ENCODE measurements at regions not wholly inside any gene's neighbourhood (a gene's known extent, or its start where the extent isn't known, plus 50 kb on each side); places are given as distances from the start of the nearest gene placed in this dataset.

GRCh38 chr18:69250305-69251151 is 150.2 kb upstream of the DOK6 start:
- Histone ChIP-seq H2BK15ac (ENCODE audit: low read length) (no peak overlapping the region), H2BK120ac (replicated peaks; ENCODE audit: low read depth, low read length) (no peak overlapping the region), H3K4ac (replicated peaks; ENCODE audit: insufficient read length, low read depth, low read length) (no peak overlapping the region), H3K14ac (ENCODE audit: insufficient read length) (no peak overlapping the region), H4K91ac (replicated peaks; ENCODE audit: insufficient read length, low read length) (no peak overlapping the region), H4K20me1 (replicated peaks in 1 of 2; ENCODE audit: control insufficient read depth in 1 of 2, insufficient read depth in 2 of 2, low read length in 2 of 2) (no peaks in the 10 kb centered on the region), H3K79me2 (ENCODE audit: control insufficient read depth in 1 of 2, insufficient read depth in 2 of 2, low read length in 2 of 2) (no peaks in the 10 kb centered on the region), H4K5ac (ENCODE audit: insufficient read length, low read depth, low read length) (no peak overlapping the region), H2BK20ac (ENCODE audit: low read length) (no peak overlapping the region), H3K4me2 (ENCODE audit: insufficient read depth in 1 of 2, low read depth in 2 of 2, low read length in 2 of 2) (no peak overlapping the region), H3K18ac (ENCODE audit: extremely low read depth, low read length) (no peak overlapping the region), H3K27me3 (replicated peaks in 1 of 4; ENCODE audit: control insufficient read depth in 3 of 4, extremely low read depth in 1 of 4, insufficient read depth in 3 of 4, low read length in 3 of 4) (no peaks in the 10 kb centered on the region), H3K79me1 (ENCODE audit: low read depth, low read length) (no peaks in the 10 kb centered on the region), H3K27ac (ENCODE audit: low read depth, low read length) (no peak overlapping the region), H3K23me2 (ENCODE audit: low read depth, low read length) (no peaks in the 10 kb centered on the region), H3K4me3 (ENCODE audit: extremely low read depth in 1 of 4, insufficient read depth in 2 of 4, low read depth in 3 of 4, low read length in 4 of 4) (no peak overlapping the region), H2BK12ac (ENCODE audit: low read depth, low read length) (no peak overlapping the region), H3K4me1 (replicated peaks in 1 of 4; ENCODE audit: control insufficient read depth in 3 of 4, insufficient read depth in 4 of 4, low read length in 3 of 4) (no peaks in the 10 kb centered on the region), H4K8ac (ENCODE audit: extremely low read depth, insufficient read depth, low read length) (no peak overlapping the region), H2AK5ac (ENCODE audit: low read depth, low read length) (no peak overlapping the region), H3K9ac (replicated peaks in 1 of 4; ENCODE audit: extremely low read depth in 1 of 4, low read depth in 3 of 4, low read length in 3 of 4) (no peak overlapping the region), H3K36me3 (ENCODE audit: control insufficient read depth in 2 of 4, insufficient read depth in 4 of 4, low read length in 3 of 4) (no peaks in the 10 kb centered on the region), H3K23ac (ENCODE audit: insufficient read length) (no peak overlapping the region), H3K56ac (replicated peaks; ENCODE audit: insufficient read length, low read depth, low read length) (no peak overlapping the region), H2BK5ac (ENCODE audit: low read depth, low read length) (no peak overlapping the region), H2AFZ (ENCODE audit: low read length) (no peak overlapping the region), H3K9me3 (ENCODE audit: insufficient read depth in 2 of 2, low read depth in 1 of 2, low read length in 1 of 2) (no peaks in the 10 kb centered on the region)
- DNase-seq (ENCODE audit: low read depth in 1 of 2, low spot score in 2 of 2), result no peak
- POLR2A ChIA-PET (ENCODE audit: partially characterized antibody), result no interaction called here
- 94% methylated on average over 10 of the region's 10 CpGs; no CpG with 5 or more reads in 1 of the 2 experiments for WGBS, 2 experiments (ENCODE audit: extremely low coverage in 1 of 2, insufficient coverage in 1 of 2, insufficient read length in 1 of 2, insufficient replicate concordance in 2 of 2, low coverage in 1 of 2, low lambda C conversion rate in 2 of 2, missing lambda C conversion rate in 1 of 2)
- no peak for TF ChIP-seq CHD1 (IDR thresholded peaks at IDR 0.05; ENCODE audit: low read depth, low read length)
- TF ChIP-seq EP300 (IDR thresholded peaks at IDR 0.05; ENCODE audit: borderline replicate concordance in 1 of 2, low read depth in 2 of 2, low read length in 2 of 2), result no peak
- no peak for TF ChIP-seq RFX5 (IDR thresholded peaks at IDR 0.05; ENCODE audit: borderline replicate concordance, low read depth, low read length)
- no peak for TF ChIP-seq KDM5A (IDR thresholded peaks at IDR 0.05; ENCODE audit: low read length)
- TF ChIP-seq FOSL1 (IDR thresholded peaks at IDR 0.05; ENCODE audit: insufficient read depth, low read depth, low read length), result no peak
- FAIRE-seq, result no peak
- CTCF ChIA-PET (ENCODE audit: partially characterized antibody), result no interaction called here

Data from H1 (cell line).